CD4-positive, alpha-beta T cell treated with Interleukin-17A for 4 hours (primary cell): ENCODE measurements at regions not wholly inside any gene's neighbourhood (a gene's known extent, or its start where the extent isn't known, plus 50 kb on each side); places are given as distances from the start of the nearest gene placed in this dataset.
"Not testable (repeated sequence)": the region's sequence is repeated elsewhere in the genome, so short reads cannot be mapped to it uniquely, and the experiment has no call there.

Experiments used
- DNase-seq: peaks from one replicate; pipeline ENCODE4 v3.0.0-alpha.2; 2020; ENCODE audit warnings: mixed read lengths

DNA sequence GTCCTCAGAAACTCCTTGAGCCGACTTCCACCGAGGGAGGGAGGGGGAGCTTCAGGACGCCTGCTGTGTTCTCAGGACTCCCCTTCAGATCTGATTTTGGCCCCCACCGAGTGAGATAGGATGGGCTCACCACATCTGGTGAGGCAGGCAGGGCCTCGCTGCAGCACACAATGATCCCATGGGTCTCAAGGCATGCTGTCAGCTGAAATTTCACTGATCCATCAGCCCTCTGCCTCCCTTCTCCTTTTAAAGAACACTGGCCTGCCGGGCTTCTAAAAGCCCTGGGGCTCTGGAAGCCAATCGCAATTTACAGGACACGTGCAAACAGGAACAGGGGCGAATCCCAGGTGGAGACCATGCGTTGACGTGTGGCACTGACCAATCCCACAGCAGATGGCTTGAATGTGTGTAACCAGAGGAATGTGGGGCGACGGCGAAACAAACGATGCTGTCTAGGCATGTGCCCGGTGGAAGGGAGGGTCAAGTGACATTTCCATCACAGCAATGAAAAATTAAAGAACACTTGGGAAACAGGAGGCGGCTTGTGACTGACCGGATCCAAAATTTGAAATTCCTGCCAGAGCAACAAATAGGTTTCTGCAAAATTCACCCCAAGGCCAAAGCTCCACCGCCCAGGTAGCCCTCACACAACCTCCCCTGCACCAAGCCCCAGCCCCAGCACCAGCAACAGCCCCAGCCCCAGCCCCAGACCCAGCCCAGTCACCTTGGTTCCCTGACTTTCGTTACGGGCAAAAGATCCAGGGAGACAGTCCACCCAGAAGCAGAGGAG lies 167.1 kb upstream of the ZNF337 start:
- no peak for DNase-seq

DNA sequence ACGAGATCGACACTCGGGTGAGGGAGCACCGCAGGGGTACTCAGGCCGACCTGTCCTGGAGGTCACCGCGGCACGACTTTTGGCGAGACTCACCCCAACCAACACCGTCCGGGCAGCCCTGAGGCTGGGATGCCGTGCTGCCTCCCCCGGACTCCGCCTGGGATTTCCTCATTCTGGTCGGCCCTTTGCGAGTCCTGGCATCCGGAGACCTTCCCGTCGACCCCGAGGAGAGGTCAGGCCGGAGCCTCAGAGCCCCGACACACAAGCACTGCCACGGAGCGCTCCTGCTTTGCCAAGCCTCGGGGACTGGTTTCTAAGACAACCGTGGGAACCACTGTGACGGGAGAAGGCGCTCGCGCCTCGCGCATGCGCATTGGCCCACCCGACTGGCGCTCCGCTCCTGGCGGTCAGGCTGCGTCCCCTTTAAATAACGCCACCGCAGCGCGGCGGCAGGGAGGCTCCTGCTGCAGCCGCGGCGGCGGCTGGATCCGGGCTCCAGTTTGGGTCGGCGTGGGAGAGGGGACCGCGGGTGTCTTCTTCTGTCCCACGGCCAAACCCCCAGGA lies 166.4 kb upstream of the ZNF337 start:
- DNase-seq: peak; percentile 88

DNA sequence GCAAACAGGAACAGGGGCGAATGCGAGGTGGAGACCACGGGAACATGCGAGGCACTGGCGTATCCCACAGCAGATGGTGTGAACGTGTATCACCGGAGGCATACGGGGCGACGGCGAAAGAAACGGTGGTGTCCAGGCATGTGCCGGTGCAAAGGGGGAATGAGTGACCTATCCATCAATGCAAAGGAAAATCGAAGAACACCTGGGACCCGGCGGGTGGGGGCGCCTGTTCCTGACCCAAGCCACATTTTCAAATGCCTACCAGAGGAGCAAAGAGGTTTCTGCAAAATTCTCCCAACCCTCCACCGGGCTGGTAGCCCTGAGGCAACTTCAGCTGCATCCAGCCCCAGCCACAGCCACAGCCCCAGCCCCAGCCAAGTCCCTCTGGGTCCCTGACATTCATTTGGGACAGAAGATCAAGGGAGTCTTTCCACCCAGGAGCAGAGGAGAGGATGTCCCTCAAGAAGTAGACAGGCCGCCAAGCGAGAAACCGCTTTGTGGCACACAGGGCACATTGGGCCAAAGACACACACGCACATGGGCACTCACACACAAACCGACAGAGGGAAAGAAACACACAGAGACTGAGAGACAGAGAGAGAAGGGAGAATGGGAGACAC lies 164.0 kb upstream of the ZNF337 start:
- no peak for DNase-seq

DNA sequence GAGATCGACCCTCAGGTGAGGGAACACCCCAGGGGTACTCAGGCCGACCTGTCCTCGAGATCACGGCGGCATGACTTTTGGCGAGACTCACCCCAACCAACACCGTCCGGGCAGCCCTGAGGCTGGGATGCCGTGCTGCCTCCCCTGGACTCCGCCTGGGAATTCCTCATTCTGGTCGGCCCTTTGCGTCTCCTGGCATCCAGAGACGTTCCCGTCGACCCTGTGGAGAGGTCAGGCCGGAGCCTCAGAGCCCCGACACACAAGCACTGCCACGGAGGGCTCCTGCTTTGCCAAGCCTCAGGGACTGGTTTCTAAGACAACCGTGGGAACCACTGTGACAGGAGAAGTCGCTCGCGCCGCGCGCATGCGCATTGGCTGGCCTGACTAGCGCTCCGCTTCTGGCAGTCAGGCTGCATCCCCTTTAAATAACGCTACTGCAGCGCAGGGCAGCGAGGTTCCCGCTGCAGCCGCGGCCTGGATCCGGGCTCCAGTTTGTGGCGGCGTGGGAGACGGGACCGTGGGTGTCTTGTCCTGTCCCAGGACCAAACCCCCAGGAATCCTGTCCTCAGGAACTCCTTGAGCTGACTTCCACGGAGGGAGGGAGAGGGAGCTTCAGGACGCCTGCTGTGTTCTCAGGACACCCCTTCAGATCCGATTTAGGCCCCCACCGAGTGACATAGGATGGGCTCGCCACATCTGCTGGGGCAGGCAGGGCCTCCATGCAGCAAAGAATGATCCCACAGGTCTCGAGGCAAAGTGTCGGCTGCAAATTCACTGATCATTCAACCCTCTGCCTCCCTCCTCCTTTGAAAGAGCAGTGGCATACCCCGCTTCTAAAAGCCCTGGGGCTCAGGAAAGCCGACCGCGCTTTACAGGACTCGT lies 163.2 kb upstream of the ZNF337 start:
- peak; percentile 85 for DNase-seq

DNA sequence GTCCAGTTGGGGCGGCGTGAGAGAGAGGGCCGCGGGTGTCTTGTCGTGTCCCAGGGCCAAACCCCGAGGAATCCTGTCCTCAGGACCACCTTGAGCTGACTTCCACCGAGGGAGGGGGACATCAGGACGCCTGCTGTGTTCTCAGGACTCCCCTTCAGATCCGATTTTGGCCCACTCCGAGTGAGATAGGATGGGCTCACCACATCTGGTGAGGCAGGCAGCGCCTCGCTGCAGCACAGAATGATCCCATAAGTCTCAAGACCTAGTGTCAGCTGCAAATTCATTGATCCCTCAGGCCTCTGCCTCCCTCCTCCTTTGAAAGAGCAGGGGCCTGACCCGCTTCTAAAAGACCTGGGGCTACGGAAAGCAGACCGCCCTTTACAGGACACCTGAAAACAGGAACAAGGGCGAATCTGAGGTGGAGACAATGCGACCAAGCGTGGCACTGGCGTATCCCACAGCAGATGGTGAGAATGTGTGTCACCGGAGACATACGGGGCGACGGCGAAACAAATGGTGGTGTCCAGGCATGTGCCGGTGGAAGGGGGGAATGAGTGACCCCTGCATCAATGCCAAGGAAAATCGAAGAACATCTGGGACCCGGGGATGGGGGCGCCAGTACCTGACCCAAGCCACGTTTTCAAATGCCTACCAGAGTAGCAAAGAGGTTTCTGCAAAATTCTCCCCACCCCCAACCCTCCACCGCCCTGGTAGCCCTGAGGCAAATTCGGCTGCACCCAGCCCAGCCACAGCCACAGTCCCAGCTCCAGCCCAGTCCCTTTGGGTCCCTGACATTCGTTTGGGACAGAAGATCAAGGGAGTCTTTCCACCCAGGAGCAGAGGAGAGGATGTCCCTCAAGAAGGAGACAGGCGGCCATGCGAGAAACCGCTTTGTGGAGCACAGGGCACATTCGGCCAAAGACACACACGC lies 162.1 kb upstream of the ZNF337 start:
- DNase-seq: no peak

DNA sequence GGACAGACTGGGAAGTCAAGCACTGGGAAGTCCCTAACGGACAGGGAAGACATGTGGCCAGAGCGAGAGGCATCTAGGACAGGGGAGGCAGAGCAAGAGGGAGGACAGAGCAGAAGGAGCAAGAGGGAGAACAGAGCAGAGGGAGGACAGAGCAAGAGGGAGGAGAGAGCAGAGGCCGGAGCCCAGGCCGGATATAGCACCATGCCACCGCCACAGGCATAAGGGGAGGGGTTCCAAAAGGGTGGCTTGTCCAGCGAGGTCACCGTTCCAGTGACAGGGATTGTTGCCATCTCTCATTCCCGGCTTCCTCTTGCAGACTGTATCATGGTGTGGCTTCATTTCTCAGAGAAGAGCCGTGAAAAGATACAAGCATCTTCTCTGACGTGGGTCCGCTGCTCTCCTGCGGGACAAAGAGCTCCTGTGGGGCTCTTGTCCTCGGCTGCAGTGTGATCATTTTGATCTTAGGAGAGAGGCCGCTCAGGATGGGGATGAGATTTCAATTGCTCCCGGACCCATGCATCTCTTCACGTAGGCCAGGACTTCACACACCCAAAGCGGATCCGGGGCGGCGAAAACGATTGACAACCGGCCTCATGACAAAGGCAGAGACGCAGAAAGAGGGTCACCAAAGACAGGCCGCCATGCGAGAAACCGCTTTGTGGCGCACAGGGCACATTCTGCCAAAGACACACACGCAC lies 160.6 kb upstream of the ZNF337 start:
- not testable (repeated sequence) for DNase-seq

DNA sequence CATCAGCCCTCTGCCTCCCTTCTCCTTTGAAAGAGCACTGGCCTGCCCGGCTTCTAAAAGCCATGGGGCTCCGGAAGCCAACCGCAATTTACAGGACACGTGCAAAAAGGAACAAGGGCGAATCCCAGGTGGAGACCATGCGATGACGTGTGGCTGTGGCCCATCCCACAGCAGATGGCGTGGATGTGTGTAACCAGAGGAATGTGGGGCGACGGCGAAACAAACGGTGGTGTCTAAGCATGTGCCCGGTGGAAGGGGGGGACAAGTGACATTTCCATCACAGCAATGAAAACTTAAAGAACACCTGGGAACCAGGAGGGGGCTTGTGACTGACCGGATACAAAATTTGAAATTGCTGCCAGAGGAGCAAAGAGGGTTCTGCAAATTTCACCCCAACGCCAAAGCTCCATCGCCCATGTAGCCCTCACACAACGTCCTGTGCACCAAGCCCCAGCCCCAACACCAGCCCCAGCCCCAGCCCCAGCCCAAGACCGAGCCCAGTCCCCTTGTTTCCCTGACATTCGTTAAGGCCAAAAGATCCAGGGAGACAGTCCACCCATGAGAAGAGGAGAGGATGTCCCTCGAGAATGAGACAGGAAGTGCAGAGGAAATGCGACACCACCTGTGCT lies 159.7 kb upstream of the ZNF337 start:
- DNase-seq: no peak

DNA sequence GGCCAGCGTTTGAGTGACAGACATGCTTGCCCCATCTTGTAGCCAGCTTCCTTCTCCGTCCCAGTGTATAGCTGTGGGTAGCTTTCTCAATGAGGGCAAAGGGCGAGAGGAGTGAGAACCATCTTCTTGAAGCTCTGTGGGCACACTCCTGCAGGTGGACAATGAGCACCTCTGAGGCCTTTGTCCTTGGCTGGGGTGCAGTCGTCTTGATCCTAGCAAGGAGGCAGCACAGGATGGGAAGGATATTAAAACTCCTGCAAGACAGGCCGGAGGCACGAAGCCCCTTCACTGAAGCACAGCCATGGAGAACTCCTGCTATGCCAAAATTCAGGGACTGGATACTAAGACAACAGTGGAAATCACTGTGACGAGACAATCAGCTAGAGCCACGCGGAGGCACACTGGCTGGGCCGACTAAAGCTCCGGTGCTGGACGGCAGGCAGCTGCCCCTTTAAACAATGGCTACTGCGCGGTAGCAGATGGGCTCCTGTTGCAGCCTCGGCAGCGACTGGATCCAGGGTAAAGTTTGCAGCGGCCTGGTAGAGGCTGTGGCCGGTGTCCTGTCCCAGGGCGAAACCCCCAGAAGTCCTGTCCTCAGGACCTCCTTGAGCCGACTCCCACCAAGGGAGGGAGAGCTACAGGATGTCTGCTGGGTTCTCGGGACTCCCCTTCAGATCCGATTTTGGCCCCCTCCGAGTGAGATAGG lies 159.0 kb upstream of the ZNF337 start:
- not testable (repeated sequence) for DNase-seq

DNA sequence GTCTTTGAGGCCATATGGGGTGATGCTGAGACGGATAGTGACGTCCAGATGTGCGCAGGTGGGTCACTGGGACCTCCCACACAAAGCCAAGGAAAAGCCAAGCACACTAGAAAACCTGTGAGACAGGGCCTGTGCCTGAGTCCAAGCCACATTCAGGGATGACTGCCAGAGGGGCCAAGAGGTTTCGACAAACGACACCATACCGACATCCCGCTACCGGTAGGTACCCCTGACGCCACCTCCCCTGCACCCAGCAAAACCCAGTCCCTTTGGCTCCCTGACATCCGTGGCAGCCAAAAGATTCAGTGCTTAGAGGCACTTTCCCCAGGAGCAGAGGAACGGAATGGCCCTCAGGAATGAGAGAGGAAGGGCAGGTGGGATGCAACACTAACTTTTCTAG lies 158.0 kb upstream of the ZNF337 start:
- DNase-seq: not testable (repeated sequence)

DNA sequence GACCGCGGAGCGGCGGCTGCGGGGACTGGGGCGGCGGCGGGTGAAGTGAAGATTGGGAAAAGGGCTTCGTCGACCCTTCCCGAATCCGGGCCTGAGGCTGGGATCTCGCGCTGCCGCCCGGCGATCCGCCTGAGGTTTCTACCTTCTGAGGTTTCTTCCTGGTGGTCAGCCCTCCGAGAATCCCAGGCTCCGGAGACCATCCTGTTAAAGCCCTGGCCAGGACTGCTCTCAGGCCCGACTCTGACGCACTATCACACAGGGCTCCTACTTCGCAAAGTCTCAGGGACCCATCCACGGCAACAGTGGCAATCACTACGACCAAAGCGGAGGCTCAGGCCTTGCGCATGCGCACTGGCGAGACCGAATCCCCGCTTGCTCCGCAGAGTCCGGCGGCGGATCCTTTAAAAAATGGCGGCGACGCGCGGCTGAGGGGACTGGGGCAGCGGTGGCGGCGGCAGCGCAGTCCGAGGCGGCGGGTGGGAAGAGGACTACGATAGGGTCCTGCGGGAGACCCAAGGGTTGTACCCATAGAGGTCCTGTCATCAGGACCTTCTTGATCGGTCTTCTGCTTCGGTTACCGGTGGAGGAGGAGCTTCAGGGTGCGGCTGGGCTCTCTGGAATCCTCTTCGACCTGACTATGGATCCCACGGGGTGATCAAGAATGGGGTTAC lies 157.2 kb upstream of the ZNF337 start:
- DNase-seq: peak; percentile 88

DNA sequence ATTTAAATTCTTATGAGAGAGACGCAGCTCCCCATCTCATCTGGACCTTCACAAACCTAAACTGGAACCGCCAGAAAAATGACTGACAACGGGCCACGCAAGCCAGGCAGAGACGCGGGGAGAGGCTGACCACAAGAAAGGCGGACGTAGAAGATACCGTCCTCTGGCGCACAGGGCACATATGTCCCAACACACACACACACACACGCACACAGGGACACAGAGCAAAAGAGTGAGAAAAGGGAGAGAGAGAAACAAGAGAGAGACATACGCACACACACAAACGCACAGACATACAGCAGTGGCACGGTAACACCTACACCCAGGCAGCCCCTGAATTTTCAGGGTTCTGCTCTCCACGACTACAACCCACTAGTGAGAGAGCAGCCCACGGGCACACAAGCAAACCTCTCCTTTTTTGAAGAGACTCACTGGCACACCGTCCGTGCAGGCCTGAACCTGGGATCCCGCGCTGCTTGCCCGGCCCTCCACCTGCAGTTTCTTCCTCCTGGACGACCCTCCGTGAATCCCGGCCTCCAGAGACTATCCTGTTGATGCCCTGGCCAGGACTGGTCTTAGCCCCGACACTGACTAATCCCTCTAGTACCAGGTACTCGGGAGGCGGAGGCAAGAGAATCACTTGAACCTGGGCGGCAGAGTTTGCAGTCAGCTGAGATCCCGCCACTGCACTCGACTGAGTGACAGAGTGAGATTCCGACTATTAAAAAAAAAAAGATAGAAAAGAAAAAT lies 156.5 kb upstream of the ZNF337 start:
- not testable (repeated sequence) for DNase-seq

DNA sequence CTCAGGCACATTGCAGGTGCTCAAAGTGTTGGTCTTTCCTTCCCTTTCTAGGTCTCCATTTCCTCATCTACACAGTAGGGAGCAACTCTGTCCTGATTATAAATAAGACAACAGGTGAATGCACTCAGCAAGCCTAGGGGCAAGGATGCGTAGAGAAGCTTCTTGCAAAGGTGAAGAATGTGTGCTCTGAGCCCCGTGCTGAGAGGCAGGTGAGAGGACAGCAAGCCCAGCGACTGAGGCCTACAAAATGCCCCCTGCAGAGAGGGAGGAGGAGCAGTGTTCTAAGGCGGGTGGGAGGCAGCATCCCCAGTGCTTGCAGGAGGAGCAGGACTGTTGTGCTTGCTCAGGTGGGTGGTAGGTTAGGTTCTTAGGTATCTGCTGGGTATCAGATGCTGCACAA lies 153.5 kb upstream of the ZNF337 start:
- DNase-seq: not testable (repeated sequence)

DNA sequence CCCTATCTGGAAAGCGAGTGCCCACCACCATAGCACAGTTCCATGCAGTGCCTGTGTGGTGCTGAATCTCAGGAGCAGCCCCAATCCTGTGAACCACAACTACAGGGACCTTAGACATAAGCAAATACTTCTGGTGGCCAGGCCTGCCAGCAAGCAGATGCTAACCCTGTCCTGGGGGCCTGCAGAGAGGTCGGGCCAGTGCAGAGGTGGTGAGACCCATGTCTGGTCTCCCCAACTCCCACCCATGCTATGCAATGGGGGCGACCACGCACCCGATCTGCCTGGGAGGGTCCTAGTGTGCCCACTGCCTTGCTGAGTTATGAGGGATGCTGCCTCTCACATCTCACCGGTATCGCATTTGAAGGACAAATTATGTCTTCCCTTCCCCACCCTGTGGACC lies 151.6 kb upstream of the ZNF337 start:
- no peak for DNase-seq

DNA sequence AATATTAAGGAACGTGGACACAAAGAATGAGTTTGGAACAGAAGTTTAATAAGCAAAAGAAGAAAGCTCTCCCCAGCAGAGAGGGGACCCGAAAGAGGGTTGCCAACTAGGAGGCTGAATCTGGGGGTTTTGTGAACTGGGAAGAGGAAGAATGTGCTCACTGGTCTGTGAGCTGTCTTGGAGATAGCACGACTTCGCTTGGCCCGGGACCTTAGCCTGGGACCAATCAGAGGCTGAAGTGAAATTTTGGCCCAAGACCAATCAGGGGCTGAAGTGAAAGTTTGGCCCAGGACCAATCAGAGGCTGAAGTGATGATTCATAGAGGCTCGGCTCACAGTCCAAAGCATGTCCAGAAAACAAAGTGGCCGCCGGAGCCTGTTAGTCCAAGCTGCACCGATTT lies 148.0 kb upstream of the ZNF337 start:
- not testable (repeated sequence) for DNase-seq

DNA sequence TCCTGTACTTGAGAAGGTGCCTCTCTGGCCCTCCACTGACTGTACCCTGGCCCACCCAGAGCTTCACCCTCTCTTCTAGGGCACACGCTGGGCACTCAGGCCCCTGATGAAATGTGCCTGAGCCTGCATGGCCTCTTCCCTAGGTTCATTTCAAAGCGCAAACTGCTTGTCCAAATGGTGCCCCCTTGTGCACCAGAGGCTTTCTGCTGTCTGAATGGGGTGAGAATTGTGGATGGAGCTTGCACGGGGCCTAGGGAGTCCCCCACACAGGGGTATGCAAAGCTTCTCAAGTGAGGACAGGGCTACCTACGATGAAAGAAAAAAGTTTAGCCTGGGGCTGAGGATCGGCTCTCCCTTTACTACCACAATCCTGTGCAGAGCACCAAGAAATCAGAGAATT lies 116.9 kb upstream of the ZNF337 start:
- not testable (repeated sequence) for DNase-seq

DNA sequence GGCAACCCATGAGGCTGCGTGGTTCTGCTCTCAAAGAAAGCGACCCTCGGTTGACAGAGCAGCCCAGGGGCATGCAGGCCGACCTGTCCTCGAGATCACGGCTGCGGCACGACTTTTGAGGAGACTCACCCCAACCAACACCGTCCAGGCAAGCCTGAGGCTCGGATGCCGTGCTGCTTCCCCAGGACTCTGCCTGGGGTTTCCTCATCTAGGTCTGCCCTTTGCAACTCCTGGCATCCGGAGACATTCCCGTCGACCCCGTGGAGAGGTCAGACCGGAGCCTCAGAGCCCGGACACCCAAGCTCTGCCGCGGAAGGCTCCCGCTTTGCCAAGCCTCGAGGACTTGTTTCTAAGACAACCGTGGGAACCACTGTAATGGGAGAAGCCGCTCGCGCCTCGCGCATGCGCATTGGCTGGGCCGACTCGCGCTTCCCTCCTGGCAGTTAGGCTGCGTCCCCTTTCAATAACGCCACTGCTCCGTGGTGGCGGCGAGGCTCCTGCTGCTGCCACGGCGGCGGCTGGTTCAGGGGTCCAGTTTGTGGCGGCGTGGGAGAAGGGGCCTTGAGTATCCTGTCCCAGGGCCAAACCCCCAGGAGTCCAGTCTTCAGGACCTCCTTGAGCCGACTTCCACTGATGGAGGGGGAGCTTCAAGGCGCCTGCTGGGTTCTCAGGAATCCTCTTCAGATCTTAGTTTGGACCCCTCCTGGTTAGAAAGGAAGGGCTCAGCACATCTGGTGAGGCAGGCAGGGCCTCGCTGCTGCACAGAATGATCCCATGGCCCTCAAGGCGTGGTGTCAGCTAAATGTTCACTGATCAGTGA lies 101.7 kb upstream of the ZNF337 start:
- DNase-seq: not testable (repeated sequence)

DNA sequence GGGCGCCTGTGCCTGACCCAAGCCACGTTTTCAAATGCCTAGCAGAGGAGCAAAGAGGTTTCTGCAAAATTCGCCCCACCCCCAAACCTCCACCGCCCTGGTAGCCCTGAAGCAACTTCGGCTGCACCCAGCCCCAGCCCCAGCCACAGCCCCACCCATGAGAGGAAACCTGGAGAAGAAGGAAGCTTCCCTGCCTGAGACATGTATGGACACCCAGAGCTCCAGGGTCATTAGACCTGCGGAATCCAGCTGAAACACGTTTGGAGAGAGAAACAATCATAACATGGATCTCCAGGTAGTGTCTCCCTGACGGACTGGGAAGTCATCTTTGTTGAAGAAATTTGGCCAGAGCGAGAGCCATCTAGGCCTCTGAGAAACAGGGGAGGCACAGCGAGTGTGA lies 100.4 kb upstream of the ZNF337 start:
- not testable (repeated sequence) for DNase-seq

DNA sequence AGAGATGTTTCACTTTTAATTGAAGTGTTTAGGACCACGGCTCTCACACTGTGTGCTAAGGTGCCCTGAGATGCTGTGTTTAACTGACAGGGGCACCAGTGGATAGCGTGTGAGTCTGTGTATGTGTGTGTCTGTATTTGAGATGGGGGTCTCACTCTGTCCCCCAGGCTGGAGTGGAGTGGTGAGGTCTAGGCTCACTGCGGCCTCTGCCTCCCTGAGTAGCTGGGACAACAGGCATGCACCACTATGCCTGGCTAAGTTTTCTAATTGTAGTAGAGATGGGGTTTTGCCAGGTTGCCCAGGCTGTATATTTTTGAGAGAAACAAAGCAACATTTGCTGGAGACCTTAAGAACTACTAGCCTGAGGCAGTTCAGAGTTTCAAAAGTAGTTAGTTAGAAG lies 80.6 kb upstream of the ZNF337 start:
- not testable (repeated sequence) for DNase-seq
